ENCODE measurements at regions not wholly inside any gene's neighbourhood (a gene's known extent, or its start where the extent isn't known, plus 50 kb on each side); places are given as distances from the start of the nearest gene placed in this dataset.

DNA sequence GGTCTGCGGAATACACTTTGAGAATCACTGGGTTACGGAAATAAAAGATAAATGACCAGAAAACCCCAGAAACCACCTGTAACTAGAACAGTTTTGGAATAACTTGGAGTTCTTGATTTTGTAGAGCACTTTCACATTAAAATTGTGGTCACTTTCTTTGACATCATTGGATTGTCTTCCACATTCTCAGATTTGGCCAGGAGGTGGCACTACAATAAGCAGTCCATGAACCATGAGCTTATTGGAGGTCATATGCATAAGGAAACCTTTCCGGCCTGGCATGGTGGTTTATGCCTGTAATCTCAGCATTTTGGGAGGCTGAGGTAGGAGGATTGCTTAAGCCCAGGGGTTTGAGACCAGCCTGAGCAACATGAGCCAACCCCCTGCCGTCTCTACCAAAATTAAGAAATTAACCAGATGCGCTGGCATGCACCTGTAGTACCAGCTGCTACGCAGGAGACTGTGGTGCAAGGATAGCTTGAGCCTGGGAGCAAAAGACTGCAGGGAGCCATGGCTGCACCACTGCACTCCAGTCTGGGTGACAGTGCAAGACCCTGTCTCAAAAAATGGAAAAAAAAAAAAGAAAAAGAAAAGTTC is 107.7 kb upstream of the CAND1 start:
- Histone ChIP-seq H3K4me3 (ENCODE audit: low read depth in 1 of 5, low read length in 5 of 5) (no peak overlapping the region), H3K27ac (ENCODE audit: low read depth, low read length) (no peak overlapping the region), H3K9ac (ENCODE audit: low read length in 5 of 5) (no peak overlapping the region), H3K27me3 (ENCODE audit: control insufficient read depth in 5 of 5, insufficient read depth in 4 of 5, low read length in 5 of 5) (no peaks in the 10 kb centered on the region), H3K9me3 (ENCODE audit: control insufficient read depth in 5 of 5, low read length in 5 of 5) (no peaks in the 10 kb centered on the region), H3K4me1 (ENCODE audit: control insufficient read depth in 5 of 5, insufficient read depth in 5 of 5, low read length in 5 of 5) (no peaks in the 10 kb centered on the region), H3K36me3 (ENCODE audit: control insufficient read depth in 5 of 5, insufficient read depth in 5 of 5, low read length in 5 of 5) (no peaks in the 10 kb centered on the region)

- peaks cover 0 to 3% (median 0%) of the 10 kb centered on the region in 5 donors for H3K27me3 ChIP-seq (ENCODE audit: control insufficient read depth in 5 of 5, insufficient read depth in 4 of 5, low read length in 5 of 5)
- no peaks in the 10 kb centered on the region for H3K4me1 ChIP-seq (ENCODE audit: control insufficient read depth in 5 of 5, insufficient read depth in 5 of 5, low read length in 5 of 5)
- no peaks in the 10 kb centered on the region for H3K9me3 ChIP-seq (ENCODE audit: control insufficient read depth in 5 of 5, low read length in 5 of 5)
- H3K4me3 ChIP-seq (ENCODE audit: low read depth in 1 of 5, low read length in 5 of 5): no peak overlapping the region
- H3K27ac ChIP-seq (ENCODE audit: low read depth, low read length): no peak overlapping the region
- no peaks in the 10 kb centered on the region for H3K36me3 ChIP-seq (ENCODE audit: control insufficient read depth in 5 of 5, insufficient read depth in 5 of 5, low read length in 5 of 5)
- H3K9ac ChIP-seq (ENCODE audit: low read length in 5 of 5): no peak overlapping the region
Observed at GRCh38 chr12:67173258-67173657, 95.9 kb upstream of the CAND1 start.

DNA sequence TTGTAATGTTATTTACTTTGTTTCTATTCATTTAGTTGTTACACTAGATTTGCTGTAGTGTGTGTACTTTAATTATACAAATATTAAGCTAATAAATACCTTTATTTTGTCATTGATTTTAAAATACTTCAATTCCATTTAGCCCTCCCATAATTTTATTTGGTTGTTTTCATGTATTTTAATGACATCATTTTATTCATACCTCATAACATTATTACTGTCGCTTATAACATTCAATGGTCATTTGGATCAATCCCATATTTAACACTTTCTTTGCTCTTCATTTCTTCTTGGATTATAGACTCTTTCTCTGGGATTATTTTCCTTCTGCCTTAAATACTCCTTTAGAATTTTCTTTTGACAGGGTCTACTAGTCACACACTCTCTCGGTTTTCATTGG is 86.6 kb upstream of the CAND1 start:
- H3K36me3 ChIP-seq (ENCODE audit: control insufficient read depth in 5 of 5, insufficient read depth in 5 of 5, low read length in 5 of 5): no peaks in the 10 kb centered on the region
- H3K27me3 ChIP-seq (ENCODE audit: control insufficient read depth in 5 of 5, insufficient read depth in 4 of 5, low read length in 5 of 5): peaks cover 0 to 3% (median 0%) of the 10 kb centered on the region in 5 donors
- peaks cover 0 to 5% (median 0%) of the 10 kb centered on the region in 5 donors for H3K9me3 ChIP-seq (ENCODE audit: control insufficient read depth in 5 of 5, low read length in 5 of 5)
- no peak overlapping the region for H3K4me3 ChIP-seq (ENCODE audit: low read depth in 1 of 5, low read length in 5 of 5)
- no peak overlapping the region for H3K27ac ChIP-seq (ENCODE audit: low read depth, low read length)
- H3K9ac ChIP-seq (ENCODE audit: low read length in 5 of 5): no peak overlapping the region
- no peaks in the 10 kb centered on the region for H3K4me1 ChIP-seq (ENCODE audit: control insufficient read depth in 5 of 5, insufficient read depth in 5 of 5, low read length in 5 of 5)

DNA sequence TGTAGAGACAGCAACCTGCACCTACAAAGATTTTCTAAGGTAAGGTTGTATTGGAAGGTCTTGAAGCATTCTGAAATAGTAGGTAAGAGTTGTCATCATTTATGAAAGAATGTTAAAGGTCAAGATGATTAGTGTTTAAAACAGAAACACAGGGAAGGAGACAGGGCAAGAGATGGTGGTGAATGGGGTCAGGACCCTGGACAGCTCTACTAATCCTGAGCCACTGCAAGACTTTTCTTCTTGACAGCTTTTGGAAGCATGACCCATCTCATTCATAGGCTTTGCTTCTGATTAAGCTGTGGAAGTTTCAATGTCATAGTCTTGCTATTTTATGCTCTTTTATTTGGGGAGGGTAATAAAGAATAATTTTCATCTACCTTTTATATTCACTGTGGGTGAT is 75.5 kb upstream of the CAND1 start:
- Histone ChIP-seq H3K9me3 (ENCODE audit: control insufficient read depth in 5 of 5, low read length in 5 of 5) (no peaks in the 10 kb centered on the region), H3K9ac (ENCODE audit: low read length in 5 of 5) (no peak overlapping the region), H3K4me3 (ENCODE audit: low read depth in 1 of 5, low read length in 5 of 5) (no peak overlapping the region), H3K27me3 (ENCODE audit: control insufficient read depth in 5 of 5, insufficient read depth in 4 of 5, low read length in 5 of 5) (no peaks in the 10 kb centered on the region), H3K27ac (ENCODE audit: low read depth, low read length) (no peak overlapping the region), H3K36me3 (ENCODE audit: control insufficient read depth in 5 of 5, insufficient read depth in 5 of 5, low read length in 5 of 5) (no peaks in the 10 kb centered on the region), H3K4me1 (ENCODE audit: control insufficient read depth in 5 of 5, insufficient read depth in 5 of 5, low read length in 5 of 5) (no peaks in the 10 kb centered on the region)

- Histone ChIP-seq H3K27ac (ENCODE audit: low read depth, low read length) (no peak overlapping the region), H3K36me3 (ENCODE audit: control insufficient read depth in 5 of 5, insufficient read depth in 5 of 5, low read length in 5 of 5) (no peaks in the 10 kb centered on the region), H3K4me1 (ENCODE audit: control insufficient read depth in 5 of 5, insufficient read depth in 5 of 5, low read length in 5 of 5) (no peaks in the 10 kb centered on the region), H3K9me3 (ENCODE audit: control insufficient read depth in 5 of 5, low read length in 5 of 5) (no peaks in the 10 kb centered on the region), H3K27me3 (ENCODE audit: control insufficient read depth in 5 of 5, insufficient read depth in 4 of 5, low read length in 5 of 5) (no peaks in the 10 kb centered on the region), H3K9ac (ENCODE audit: low read length in 5 of 5) (no peak overlapping the region), H3K4me3 (ENCODE audit: low read depth in 1 of 5, low read length in 5 of 5) (no peak overlapping the region)
Observed at GRCh38 chr12:67200386-67200785, 68.8 kb upstream of the CAND1 start.

DNA sequence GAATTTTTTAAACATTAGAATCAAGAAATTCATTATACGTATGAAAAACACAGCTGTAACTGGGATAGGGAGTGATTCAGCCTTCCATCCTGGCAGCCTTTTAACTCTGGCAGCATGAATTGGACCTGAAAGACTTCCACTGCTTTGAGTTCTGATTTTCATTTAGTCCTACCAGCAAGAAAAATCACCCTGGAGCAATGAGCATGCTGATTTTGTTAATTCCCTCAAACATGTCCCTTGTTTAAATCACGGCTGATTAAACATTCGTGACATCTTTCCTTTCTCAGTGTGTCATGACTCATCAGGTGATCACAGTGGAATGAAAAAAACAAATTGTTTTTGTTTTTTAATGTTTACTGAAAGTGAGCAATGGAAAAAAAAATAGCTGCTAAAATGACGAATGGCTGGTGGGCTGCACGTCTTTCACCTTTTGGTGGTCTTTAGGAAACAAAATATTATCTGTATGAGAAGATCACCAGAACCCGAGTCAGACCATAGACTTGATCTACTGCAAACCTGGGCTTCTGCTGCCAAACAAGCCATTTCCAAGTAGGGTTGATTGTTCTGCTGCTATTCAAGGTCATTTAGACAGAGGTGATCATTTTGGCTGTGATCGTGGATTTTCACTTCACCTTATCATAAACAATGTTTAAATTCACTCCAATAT is 67.0 kb upstream of the CAND1 start:
- Histone ChIP-seq H3K4me1 (ENCODE audit: control insufficient read depth in 5 of 5, insufficient read depth in 5 of 5, low read length in 5 of 5) (no peaks in the 10 kb centered on the region), H3K36me3 (ENCODE audit: control insufficient read depth in 5 of 5, insufficient read depth in 5 of 5, low read length in 5 of 5) (no peaks in the 10 kb centered on the region), H3K9me3 (ENCODE audit: control insufficient read depth in 5 of 5, low read length in 5 of 5) (no peaks in the 10 kb centered on the region), H3K27me3 (ENCODE audit: control insufficient read depth in 5 of 5, insufficient read depth in 4 of 5, low read length in 5 of 5) (no peaks in the 10 kb centered on the region), H3K9ac (ENCODE audit: low read length in 5 of 5) (no peak overlapping the region), H3K27ac (ENCODE audit: low read depth, low read length) (no peak overlapping the region), H3K4me3 (ENCODE audit: low read depth in 1 of 5, low read length in 5 of 5) (no peak overlapping the region)

DNA sequence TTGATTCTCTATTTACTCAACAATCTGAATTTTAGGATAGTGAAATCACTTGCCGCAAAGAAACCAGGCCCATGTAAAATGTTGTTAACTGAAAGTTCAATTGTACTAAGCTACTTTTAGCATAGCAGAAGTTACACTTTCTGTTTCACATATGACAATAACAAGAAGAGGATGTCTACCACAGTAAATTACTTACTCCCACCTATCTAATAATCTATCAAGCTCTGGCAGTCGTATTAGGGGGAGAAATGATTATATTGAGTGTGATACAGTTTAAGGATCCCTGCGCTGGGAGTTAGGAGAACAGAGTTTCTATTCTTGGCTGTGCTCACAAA is 66.5 kb upstream of the CAND1 start:
- Histone ChIP-seq H3K27ac (ENCODE audit: low read depth, low read length) (no peak overlapping the region), H3K27me3 (ENCODE audit: control insufficient read depth in 5 of 5, insufficient read depth in 4 of 5, low read length in 5 of 5) (no peaks in the 10 kb centered on the region)

GRCh38 chr12:67208281-67209067 is 60.7 kb upstream of the CAND1 start:
- Histone ChIP-seq H3K4me3 (ENCODE audit: low read depth in 1 of 5, low read length in 5 of 5) (no peak overlapping the region), H3K9ac (ENCODE audit: low read length in 5 of 5) (no peak overlapping the region), H3K9me3 (ENCODE audit: control insufficient read depth in 5 of 5, low read length in 5 of 5) (no peaks in the 10 kb centered on the region), H3K36me3 (ENCODE audit: control insufficient read depth in 5 of 5, insufficient read depth in 5 of 5, low read length in 5 of 5) (no peaks in the 10 kb centered on the region), H3K27ac (ENCODE audit: low read depth, low read length) (no peak overlapping the region), H3K27me3 (ENCODE audit: control insufficient read depth in 5 of 5, insufficient read depth in 4 of 5, low read length in 5 of 5) (peaks cover 0 to 4% (median 0%) of the 10 kb centered on the region in 5 donors), H3K4me1 (ENCODE audit: control insufficient read depth in 5 of 5, insufficient read depth in 5 of 5, low read length in 5 of 5) (no peaks in the 10 kb centered on the region)

More for the DNA sequence above, 66.5 kb upstream of the CAND1 start:
- no peak overlapping the region for H3K4me3 ChIP-seq (ENCODE audit: low read depth in 1 of 5, low read length in 5 of 5)
- H3K36me3 ChIP-seq (ENCODE audit: control insufficient read depth in 5 of 5, insufficient read depth in 5 of 5, low read length in 5 of 5): no peaks in the 10 kb centered on the region
- H3K4me1 ChIP-seq (ENCODE audit: control insufficient read depth in 5 of 5, insufficient read depth in 5 of 5, low read length in 5 of 5): no peaks in the 10 kb centered on the region
- H3K9ac ChIP-seq (ENCODE audit: low read length in 5 of 5): no peak overlapping the region
- H3K9me3 ChIP-seq (ENCODE audit: control insufficient read depth in 5 of 5, low read length in 5 of 5): no peaks in the 10 kb centered on the region

GRCh38 chr12:67211029-67211428 is 58.1 kb upstream of the CAND1 start:
- H3K9ac ChIP-seq (ENCODE audit: low read length in 5 of 5): no peak overlapping the region
- H3K27ac ChIP-seq (ENCODE audit: low read depth, low read length): no peak overlapping the region
- no peaks in the 10 kb centered on the region for H3K9me3 ChIP-seq (ENCODE audit: control insufficient read depth in 5 of 5, low read length in 5 of 5)
- no peaks in the 10 kb centered on the region for H3K36me3 ChIP-seq (ENCODE audit: control insufficient read depth in 5 of 5, insufficient read depth in 5 of 5, low read length in 5 of 5)
- H3K4me1 ChIP-seq (ENCODE audit: control insufficient read depth in 5 of 5, insufficient read depth in 5 of 5, low read length in 5 of 5): no peaks in the 10 kb centered on the region
- no peak overlapping the region for H3K4me3 ChIP-seq (ENCODE audit: low read depth in 1 of 5, low read length in 5 of 5)
- peaks cover 0 to 4% (median 0%) of the 10 kb centered on the region in 5 donors for H3K27me3 ChIP-seq (ENCODE audit: control insufficient read depth in 5 of 5, insufficient read depth in 4 of 5, low read length in 5 of 5)

DNA sequence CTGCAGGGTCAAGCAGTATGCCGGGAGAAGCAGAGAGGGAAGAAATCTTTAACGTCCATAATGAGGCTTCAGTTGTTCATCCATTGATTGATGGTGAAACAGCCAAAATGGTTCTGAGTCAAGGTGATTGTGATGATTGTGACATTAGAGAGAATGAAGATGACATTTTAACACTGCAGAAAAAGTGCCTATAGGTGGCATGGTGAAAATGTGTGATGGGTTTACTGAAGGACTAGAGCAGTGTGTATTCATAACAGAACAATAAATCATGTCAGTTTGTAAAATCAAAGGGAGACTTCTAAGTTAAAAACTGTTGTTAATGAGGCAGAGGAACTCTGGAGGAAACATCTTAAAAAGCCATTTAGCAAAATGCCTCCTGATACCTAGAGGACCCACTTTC is 57.7 kb upstream of the CAND1 start:
- no peak overlapping the region for H3K9ac ChIP-seq (ENCODE audit: low read length in 5 of 5)
- no peak overlapping the region for H3K4me3 ChIP-seq (ENCODE audit: low read depth in 1 of 5, low read length in 5 of 5)
- H3K27me3 ChIP-seq (ENCODE audit: control insufficient read depth in 5 of 5, insufficient read depth in 4 of 5, low read length in 5 of 5): peaks cover 0 to 4% (median 0%) of the 10 kb centered on the region in 5 donors
- H3K27ac ChIP-seq (ENCODE audit: low read depth, low read length): no peak overlapping the region
- no peaks in the 10 kb centered on the region for H3K4me1 ChIP-seq (ENCODE audit: control insufficient read depth in 5 of 5, insufficient read depth in 5 of 5, low read length in 5 of 5)
- H3K9me3 ChIP-seq (ENCODE audit: control insufficient read depth in 5 of 5, low read length in 5 of 5): no peaks in the 10 kb centered on the region
- no peaks in the 10 kb centered on the region for H3K36me3 ChIP-seq (ENCODE audit: control insufficient read depth in 5 of 5, insufficient read depth in 5 of 5, low read length in 5 of 5)

All from subcutaneous abdominal adipose tissue (tissue), 5 donors.